T-helper 2 cell treated with Interferon-gamma antibody and Interleukin-4, amounts not matched to agents 100 ng/mL and 5 ng/mL, for 36 hours (primary cell): ENCODE measurements at regions not wholly inside any gene's neighbourhood (a gene's known extent, or its start where the extent isn't known, plus 50 kb on each side); places are given as distances from the start of the nearest gene placed in this dataset.
"Not testable (repeated sequence)": the region's sequence is repeated elsewhere in the genome, so short reads cannot be mapped to it uniquely, and the experiment has no call there.

ENCODE experiments used
- intact Hi-C: fragments of 100-400 bp; cut with micrococcal nuclease; formaldehyde crosslinking; loops from one replicate; pipeline ENCODE4 v1.15.1; 2023

DNA sequence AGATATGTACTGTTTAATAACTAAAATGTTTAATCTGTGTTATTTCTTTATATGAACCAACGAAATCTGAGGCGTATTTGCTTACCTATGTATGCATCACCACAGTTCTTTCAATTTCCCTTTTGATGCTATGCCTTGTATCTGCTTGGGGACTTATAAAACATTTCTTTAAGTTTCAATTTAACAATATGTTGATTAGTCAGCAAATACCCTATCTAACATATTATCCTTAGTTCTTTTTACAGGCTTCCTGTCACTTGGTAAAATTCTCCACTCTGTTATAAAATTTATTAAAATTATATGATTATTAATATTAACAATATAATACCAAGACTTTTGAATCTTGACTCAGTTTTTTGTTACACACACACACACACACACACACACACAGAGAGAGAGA, 174.3 kb downstream of the CPS1 start:
- intact Hi-C loops, result no loop called here

DNA sequence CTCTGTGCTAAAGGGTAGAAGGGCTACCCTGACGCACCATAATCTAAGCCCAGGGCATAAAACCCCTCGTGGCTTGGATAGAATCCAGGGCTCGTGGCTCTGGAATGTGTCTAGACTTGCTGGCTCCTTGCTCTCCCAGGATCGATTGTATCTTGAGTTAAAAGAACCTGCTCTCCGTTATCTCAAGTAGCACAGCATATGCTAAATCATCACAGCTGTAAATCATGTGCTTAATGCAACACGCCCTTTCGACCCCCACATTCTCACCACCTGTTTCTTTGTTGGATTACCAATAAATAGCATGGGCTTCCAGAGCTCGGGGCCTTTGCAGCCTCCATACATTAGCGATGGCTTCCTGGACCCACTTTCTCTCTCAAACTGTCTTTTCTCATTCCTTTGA, 190.4 kb downstream of the CPS1 start:
- intact Hi-C loops, result not testable (repeated sequence)

DNA sequence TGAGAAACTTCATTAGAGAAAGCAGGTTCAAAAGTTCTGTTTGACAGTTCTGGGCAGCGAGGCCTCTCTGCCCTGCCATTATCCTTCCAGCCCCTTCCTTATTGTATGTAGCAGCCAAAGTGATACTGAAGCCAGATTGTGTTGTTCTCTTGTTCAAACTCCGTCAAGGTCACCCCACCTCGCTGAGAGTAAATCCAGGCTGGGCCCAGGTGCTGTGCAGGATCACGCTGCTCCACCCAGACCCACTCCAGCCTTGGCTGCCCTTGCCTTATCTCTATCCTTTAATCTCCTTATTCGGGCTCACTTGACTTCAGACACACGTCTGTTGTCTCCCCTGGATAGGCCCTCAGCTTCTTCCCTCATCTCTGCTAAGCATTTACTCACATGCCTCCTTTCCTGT, 196.1 kb downstream of the CPS1 start:
- intact Hi-C loops, result no loop called here

DNA sequence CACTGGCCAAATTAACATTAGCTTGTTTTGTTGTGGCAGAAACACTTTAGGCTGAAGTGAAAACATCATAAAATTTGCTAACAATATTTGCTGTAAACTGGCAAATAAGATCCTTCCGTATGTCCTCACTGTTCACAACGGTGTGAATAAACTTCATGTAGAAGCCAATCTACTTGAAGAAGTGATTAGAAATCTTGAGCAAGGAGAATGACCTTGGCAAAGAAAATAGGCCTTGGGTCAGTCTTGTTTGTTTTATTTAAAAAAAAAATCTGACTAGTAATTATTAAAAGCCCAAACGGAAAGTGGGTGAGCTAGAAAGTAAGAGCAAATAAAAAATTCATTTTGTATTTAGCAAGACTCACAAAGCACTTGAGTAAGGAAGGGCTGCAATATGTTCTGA, 197.0 kb downstream of the CPS1 start:
- intact Hi-C loops, result no loop called here

DNA sequence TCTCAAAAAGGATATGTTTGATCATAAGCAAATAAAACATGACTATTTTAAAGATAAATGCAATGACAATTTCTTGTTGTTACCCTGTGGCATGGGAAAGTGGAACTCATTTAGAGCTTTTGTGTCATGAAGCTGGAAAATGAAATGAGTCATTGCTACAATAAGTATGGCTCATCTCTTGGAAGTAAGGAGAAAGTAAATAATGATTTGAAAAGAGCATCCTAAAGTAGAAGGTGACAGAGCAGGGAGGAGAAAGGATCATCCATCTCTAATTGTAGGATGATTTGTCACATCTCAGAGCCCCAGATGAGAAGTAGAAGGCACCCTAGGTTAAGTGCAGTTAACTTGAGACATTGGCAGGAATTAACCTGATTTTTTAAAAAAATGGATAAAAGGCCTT, 200.5 kb downstream of the CPS1 start:
- intact Hi-C loops, result no loop called here

DNA sequence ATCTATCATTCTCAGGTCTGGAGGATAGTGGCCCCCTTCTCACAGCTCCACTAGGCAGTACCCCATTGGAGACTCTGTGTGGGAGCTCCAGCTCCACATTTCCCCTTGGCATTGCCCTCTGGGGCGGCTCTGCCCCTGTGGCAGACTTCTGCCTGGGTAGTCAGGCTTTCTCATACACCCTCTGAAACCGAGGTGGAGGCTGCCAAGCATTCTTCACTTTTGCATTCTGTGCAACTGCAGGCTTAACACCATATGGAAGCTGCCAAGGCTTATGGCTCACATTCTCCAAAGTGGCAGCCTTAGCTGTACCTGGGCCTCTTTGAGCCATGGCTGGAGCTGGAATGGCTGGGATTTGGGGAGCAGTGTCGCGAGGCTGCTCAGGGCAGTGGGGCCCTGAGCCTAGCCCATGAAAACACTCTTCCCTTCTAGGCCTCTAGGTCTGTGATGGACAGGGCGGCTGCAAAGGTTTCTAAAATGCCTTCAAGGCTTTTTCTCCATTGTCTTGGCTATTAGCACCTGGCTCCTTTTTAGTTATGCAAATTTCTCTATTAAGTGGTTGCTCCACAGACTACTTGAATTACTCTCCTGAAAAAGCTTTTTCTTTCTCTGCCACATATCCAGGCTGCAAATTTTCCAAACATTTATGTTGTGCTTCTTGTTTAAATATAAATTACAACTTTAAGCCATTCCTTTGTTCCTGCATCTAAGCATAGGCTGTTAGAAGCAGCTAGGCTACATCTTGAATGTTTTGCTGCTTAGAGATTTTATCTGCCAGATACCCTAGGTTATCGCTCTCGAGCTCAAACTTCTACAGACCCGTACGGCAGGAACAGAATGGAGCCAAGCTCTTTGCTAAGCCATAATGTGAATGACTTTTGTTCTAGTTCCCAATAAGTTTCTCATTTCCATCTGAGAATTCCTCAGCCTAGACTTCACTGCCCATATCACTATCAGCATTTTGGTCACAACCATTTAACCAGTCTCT, 206.5 kb downstream of the CPS1 start:
- intact Hi-C loops, result no loop called here

DNA sequence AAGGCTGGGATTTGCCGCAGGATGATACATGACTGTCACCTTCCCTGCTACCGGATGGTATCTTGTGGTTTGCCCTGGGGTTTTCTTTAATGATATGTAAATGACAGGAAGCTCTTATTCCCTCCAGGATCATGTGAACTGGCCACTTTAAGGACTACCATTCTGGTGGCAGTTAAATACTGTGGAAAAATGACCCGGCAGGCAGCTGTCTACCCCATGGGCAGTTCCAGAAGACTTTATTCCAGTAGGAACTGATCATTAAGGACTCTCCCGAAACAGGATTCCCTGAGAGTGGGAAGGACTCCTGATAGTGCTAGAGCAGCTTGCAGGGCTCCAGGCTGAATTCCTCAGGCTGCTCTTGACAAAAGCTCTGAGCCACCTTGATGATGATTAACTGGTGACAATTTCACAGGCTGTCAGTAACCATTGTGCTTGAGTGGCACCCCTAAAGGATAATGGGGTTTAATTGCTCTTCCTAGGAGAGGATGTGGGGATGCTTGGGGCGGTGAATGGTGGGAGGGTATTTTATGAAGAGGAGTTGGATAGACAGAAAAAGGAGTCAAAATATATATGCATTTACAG, 212.0 kb downstream of the CPS1 start:
- intact Hi-C loops, result no loop called here

DNA sequence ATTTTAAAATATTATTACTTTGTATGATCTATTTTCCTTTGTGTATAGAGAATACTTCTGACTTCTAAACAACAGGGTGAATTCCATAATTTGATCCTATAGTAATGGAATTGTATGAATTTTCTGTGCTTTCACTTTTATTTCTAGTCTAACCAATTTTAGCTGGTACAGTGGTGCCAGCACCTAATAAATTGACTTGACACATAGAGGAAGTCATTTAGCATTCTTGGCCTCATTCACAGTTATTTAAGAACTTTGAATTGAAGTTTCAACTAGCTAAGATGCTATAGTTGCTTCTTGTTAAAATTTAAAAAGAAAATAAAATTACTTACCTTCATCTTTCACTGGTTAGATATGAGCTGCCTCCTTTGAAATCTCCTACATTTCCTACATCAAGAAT, 220.4 kb downstream of the CPS1 start:
- intact Hi-C loops, result no loop called here

DNA sequence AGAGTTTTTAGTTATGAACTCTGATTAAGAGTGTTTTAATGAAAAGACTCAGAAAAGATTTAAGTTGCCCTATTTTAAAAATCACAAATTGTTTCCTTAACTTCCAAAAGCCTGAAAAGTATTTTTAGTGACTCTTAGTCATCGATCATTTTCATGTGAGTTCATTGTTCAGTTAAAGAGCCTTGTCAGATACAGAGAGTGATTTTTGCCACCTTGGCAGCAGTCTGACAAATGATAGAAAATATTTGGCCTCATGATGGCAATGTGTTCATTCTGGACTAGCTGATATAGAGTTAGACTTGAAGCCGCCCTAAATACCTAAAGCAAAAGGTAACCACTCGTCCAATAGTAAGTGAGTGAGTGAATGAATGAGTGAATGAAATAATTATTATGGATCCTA, 225.8 kb downstream of the CPS1 start:
- intact Hi-C loops, result no loop called here

DNA sequence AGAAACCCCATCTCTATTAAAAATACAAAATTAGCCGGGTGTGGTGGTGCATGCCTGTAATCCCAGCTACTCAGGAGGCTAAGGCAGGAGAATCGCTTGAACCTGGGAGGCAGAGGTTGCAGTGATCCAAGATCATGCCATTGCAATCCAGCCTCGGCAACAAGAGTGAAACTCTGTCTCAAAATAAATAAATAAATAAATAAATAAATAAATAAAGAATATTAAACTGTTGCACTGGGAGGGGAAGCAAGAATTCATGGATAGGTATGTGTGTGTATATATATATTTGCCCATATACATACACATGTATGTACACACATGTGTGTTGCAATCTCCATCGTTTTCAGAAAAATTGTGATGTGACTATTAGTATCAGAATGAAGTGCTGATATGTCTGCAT, 231.4 kb downstream of the CPS1 start:
- intact Hi-C loops, result not testable (repeated sequence)

DNA sequence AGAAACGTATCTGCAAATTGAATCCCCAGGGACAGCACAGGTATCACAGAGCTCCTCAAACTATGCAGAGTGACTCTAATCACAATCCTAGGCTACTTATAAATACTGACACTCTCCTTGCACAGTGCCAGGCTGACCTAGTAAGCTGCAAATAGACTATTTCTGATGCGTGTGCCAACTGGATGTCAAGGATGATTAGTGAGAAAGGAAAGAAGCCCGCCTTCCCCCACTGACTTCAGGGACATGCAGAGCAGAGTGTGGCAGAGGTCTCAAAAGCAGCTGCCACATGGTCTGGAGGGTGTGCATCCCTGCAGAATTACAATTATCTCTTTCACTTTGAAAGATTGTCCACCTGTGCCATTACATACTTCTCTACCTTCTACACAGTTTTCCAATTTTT, 235.6 kb downstream of the CPS1 start:
- intact Hi-C loops, result no loop called here

DNA sequence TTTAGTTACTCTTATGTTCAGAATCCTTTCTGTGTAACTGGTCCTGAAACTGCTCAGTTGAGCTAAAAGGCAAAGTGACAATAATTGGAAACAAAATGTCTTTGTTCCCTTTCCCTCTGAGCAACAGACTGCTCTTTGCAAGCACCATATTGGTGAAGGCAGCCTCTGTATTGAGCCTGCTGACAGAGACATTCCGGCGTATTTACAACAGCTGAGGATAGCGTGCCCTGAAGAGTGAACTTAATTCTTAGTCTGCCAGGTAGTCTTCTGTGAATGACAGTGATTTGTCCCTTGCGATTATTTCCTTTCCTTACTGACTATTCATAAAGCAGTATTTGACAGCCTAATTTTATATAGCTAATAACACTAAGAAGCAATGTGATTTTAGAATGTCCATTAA, 239.1 kb downstream of the CPS1 start:
- intact Hi-C loops, result no loop called here

DNA sequence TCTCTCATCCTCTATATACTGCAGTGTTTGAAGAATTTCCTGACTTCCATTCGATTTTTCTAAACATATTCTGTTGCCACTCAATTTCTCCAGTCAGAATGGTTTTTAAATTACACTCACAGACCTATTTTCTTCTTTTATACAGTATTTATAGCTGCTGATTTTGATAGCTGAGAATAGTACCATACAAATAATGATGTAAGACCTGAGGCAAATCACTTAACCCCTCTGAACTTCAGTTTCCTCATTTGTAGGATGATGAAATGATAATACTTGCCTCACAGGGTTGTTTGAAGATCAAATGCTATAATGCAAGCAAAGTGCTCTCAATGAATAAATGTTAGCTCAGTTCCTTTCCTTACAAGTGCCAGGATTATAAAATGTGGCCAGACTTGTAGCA, 241.8 kb downstream of the CPS1 start:
- intact Hi-C loops, result no loop called here

DNA sequence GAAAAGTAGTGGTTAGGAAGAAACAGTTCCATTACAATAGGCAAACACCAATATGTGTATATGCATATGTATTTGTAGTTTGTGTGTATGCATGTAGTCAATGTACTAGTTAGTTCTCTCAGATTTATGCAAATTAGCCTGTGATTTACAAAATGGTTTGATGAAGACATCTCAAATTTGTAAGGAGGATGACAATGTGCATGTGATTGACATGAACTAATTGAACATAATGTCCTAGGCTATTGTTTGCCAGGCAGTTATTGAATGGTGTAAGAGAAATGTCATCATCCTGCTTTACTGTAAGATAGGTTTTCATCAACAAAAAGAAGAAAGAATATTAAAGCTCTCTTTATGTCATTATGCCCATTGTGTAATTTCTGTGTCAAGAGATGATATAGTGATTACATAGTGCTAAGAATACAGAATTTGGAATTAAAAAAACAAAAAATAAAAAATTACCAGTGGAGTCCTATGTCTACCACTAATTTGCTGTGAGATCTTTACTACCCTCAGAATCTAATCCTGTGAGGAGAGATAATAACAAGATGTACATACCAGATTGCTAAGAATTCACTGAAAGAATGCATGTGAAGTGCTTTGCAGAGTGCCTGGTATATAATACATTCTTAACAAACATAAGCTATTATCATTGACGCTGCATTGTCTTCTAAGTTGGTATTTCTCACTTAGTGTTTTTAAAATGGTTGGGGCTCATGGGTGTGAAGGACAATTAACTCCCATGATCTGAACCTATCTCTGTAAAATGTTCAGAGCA, 258.0 kb downstream of the CPS1 start:
- intact Hi-C loops, result no loop called here

DNA sequence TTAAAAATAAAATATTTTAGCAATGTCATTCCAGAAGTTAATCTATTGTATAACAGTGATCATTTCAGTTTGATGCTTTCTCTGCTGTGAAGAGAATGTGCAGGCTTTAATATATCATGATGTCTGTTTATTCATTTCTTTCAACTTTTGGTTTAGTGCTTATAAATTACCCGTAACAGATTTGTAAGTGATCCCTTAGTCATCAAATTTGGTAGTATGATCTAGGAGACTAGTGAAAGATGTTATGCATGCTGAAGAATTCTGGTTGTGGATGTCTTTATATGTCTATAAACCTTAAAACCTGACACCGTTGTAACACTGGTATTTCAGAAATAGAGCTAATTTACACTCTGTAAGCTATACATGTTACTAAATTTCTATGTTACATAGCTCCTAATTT, 260.4 kb downstream of the CPS1 start:
- intact Hi-C loops, result no loop called here

DNA sequence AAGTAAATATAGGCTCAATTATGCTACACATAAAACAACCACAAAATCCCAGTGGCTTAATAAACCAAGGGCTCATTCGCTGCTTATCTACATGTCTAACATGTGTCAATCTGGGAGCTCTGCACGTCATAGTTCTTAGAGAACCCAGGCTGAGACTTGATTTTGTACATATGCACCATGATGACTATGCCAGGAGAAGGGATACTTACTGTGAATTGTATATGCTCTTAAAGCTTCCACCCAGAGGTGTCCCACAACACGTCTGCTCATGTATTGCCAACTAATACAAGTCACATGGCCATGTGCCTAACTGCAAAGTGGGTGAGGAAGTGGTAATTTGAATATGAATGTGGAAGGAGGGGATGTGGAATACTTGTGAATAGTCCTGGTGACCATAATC, 262.1 kb downstream of the CPS1 start:
- intact Hi-C loops, result no loop called here

DNA sequence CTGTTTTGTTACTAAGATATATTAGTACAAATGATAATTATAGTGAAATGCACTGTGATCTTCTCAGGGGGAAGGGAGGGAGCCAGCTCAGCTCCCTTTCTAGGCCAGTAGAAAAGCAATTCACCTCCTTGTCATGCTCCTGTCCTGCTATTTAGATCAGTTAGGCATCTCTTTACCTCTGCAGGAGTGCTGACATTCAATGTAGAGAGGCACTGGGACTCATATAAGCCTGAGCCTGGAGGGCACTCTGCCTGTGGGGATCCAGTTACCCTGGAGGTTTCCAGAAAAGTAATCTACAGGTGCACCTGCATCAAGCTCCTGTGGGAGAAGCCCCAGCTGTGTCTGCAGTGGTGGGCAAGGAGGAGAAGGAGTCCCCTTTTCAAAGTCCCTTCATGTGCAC, 277.0 kb downstream of the CPS1 start:
- intact Hi-C loops, result no loop called here

DNA sequence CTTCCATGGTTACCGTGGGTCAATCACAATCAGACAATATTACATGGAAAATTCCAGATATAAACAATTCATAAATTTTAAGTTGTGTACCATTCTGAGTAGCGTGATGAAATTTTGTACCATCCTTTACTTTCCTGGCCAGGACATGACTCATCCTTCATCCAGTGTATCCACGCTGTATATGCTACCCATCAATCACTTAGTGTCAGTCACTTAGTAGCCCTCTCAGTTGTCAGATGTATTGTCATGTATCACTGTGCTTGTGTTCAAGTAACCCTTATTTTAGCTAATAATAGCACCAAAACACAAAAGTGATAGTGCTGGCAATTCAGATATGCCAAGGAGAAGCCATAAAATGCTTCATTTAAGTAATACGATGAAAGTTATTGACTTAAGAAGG, 282.6 kb downstream of the CPS1 start:
- intact Hi-C loops, result no loop called here

DNA sequence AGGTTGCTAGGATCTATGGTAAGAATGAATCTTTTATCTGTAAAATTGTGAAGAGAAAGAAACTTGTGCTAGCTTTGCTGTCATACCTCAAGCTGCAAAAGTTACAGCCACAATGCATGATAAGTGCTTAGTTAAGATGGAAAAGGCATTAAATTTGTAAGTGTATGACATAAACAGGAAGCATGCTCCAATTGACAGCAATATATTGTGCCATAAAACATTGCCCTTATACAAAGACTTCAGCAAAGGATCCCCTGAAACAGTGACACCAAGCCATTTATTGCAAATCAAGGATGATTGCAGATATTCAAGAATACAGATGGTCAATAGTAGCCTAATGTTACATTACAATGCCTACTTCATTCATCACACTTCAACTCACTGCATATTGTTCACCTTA, 283.1 kb downstream of the CPS1 start:
- intact Hi-C loops, result no loop called here

DNA sequence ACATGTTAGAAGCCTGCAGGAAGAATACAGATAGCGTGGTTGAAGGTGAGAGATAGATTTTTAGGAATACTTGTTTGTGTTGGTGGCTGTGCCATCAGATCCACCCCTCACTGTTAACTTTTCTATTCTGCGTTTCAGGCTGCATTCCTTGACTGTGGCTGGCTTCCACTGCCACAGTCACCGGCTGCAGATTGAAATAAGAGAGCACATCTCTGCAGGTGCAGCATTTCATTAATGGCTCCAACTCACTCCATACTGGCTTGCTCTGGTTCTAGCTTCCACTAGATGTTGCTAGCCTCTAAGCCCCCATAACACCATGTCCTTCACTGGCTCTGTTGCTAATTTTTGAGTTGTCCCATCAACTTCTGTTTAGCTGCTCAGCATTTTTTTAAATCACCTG, 286.5 kb downstream of the CPS1 start:
- intact Hi-C loops, result no loop called here

DNA sequence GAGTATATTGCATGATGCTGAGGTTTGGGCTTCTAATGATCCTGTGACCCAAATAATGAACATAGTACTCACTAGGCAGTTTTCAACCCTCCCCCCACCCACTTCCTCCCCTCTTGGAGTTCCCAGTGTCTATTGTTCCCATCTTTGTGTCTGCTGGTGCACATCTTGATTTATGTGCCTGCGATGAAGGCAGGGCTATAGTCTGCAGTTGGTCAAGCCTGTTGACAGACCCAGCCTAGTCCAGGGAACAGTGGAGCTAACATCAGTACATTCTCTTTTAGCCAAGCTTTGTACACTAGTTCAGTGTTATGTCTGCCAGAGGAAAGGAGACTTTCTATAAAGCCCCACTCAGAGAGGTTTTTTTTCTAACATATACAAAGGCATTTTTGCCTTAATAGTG, 287.6 kb downstream of the CPS1 start:
- intact Hi-C loops, result no loop called here

DNA sequence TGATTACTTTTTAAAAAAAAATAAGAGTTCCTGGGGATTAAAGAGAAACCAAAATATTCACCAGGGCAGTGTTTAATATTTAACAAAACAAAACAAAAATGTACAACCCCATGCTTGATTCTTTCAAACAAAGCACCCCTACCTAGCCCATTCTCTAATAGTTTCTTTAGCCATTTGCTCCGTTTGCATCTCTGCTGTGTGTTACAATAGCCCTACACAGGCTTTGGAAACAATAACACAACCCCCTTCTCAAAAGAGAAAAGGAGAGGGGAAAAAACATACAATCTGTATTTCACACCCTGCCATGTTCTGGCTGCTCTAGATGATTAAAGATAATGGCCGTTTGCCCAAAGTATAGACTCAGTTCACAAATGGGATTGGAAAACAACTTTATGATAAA, 302.9 kb downstream of the CPS1 start:
- intact Hi-C loops, result no loop called here
